ENCODE measurements at regions not wholly inside any gene's neighbourhood (a gene's known extent, or its start where the extent isn't known, plus 50 kb on each side); places are given as distances from the start of the nearest gene placed in this dataset.

- no peak for DNase-seq
Observed at GRCh38 chr2:239520811-239521517, 120.1 kb upstream of the HDAC4 start.

GRCh38 chr2:239519921-239520585, 119.2 kb upstream of the HDAC4 start:
- no peak for DNase-seq

GRCh38 chr2:239519089-239519920, 118.5 kb upstream of the HDAC4 start:
- DNase-seq = no peak

GRCh38 chr2:239518286-239519088, 117.7 kb upstream of the HDAC4 start:
- DNase-seq = no peak

GRCh38 chr2:239517686-239518085, 116.9 kb upstream of the HDAC4 start:
- DNase-seq = no peak

- DNase-seq = no peak
Observed at GRCh38 chr2:239516954-239517305, 116.1 kb upstream of the HDAC4 start.

GRCh38 chr2:239516286-239516953, 115.6 kb upstream of the HDAC4 start:
- DNase-seq = no peak

GRCh38 chr2:239514754-239515530, 114.1 kb upstream of the HDAC4 start:
- DNase-seq = no peak

- no peak for DNase-seq
Observed at GRCh38 chr2:239512054-239512453, 111.2 kb upstream of the HDAC4 start.

GRCh38 chr2:239509373-239510143, 108.7 kb upstream of the HDAC4 start:
- no peak for DNase-seq

GRCh38 chr2:239508261-239508660, 107.4 kb upstream of the HDAC4 start:
- no peak for DNase-seq

GRCh38 chr2:239507576-239508258, 106.9 kb upstream of the HDAC4 start:
- DNase-seq = no peak

- no peak for DNase-seq
Observed at GRCh38 chr2:239506961-239507360, 106.1 kb upstream of the HDAC4 start.

GRCh38 chr2:239506101-239506857, 105.5 kb upstream of the HDAC4 start:
- DNase-seq = no peak

- no peak for DNase-seq
Observed at GRCh38 chr2:239504643-239505235, 103.9 kb upstream of the HDAC4 start.

- DNase-seq = no peak
Observed at GRCh38 chr2:239502430-239503186, 101.8 kb upstream of the HDAC4 start.

- DNase-seq = no peak
Observed at GRCh38 chr2:239500574-239501550, 100.0 kb upstream of the HDAC4 start.

All from NCI-H748 treated with DMSO at 0.1 percent for 48 hours (cell line).